DND-41 (cell line): ENCODE measurements at regions not wholly inside any gene's neighbourhood (a gene's known extent, or its start where the extent isn't known, plus 50 kb on each side); places are given as distances from the start of the nearest gene placed in this dataset.

Source experiments
- EZH2 ChIP-seq: IDR thresholded peaks from 3 replicates; pipeline ENCODE4 v1.6.1; 2012; ENCODE audit warnings: borderline replicate concordance, low read depth, mild to moderate bottlenecking, moderate library complexity, low read length, inconsistent platforms; ENCODE audit not compliant: severe bottlenecking
- TF ChIP-seq, protein P1 (sequence below): IDR thresholded peaks from 2 replicates; pipeline ENCODE4 v1.5.1; 2012; ENCODE audit warnings: borderline replicate concordance, low read length, moderate library complexity, mild to moderate bottlenecking; ENCODE audit not compliant: poor library complexity, severe bottlenecking; ENCODE audit errors: extremely low read depth

DNA sequence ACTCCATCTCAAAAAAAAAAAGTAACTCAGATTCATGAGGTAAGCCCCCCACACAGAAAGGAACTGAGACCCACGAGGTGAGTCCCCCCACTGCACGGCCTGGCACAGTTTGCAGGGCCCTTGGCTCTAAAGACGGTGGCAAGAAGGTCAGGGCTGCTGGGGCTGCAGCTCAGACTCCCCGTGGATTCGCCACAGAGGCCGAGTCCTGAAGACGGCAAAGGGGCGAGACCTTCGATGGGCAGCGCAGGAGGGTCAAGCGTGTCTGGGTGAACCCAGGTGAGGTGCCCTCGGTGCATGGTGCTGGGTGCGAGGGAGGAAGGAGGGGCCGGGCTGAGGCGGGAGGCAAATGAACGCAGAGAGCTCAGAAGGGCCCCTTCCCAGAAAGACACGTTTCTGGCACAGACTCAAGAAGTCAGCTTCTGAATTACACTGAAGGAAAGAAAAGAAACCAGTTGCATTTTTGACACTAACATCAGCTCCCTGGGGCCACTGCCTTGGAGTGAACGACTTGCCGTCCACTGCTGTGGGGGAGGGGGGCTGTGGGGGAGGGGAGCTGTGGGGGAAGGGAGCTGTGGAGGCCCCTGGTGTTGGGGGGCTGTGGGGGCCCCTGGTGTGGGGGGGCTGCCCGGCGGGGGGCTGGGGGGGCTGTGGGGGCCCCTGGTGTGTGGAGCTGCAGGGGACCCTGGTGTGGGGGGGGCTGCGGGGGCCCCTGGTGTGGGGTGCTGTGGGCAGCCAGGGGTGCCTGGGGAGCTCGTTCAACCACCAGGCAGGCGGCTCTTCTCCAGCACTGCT, 69.8 kb upstream of the METRNL start:
- TF ChIP-seq, protein P1, sequence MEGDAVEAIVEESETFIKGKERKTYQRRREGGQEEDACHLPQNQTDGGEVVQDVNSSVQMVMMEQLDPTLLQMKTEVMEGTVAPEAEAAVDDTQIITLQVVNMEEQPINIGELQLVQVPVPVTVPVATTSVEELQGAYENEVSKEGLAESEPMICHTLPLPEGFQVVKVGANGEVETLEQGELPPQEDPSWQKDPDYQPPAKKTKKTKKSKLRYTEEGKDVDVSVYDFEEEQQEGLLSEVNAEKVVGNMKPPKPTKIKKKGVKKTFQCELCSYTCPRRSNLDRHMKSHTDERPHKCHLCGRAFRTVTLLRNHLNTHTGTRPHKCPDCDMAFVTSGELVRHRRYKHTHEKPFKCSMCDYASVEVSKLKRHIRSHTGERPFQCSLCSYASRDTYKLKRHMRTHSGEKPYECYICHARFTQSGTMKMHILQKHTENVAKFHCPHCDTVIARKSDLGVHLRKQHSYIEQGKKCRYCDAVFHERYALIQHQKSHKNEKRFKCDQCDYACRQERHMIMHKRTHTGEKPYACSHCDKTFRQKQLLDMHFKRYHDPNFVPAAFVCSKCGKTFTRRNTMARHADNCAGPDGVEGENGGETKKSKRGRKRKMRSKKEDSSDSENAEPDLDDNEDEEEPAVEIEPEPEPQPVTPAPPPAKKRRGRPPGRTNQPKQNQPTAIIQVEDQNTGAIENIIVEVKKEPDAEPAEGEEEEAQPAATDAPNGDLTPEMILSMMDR, result no peak
- TF ChIP-seq EZH2, result no peak
